HG02763 (cell line): ENCODE measurements at regions not wholly inside any gene's neighbourhood (a gene's known extent, or its start where the extent isn't known, plus 50 kb on each side); places are given as distances from the start of the nearest gene placed in this dataset.
A peak's percentile ranks its signal among the peaks of the same experiment; 100 is the strongest.
"Not testable (repeated sequence)": the region's sequence is repeated elsewhere in the genome, so short reads cannot be mapped to it uniquely, and the experiment has no call there.

Experiments
- ATAC-seq: cut with Tn5 transposase; IDR thresholded peaks from one replicate; pipeline ENCODE4 v1.9.1; 2021; ENCODE audit warnings: mild to moderate bottlenecking, moderate library complexity; ENCODE audit not compliant: unreplicated experiment

DNA sequence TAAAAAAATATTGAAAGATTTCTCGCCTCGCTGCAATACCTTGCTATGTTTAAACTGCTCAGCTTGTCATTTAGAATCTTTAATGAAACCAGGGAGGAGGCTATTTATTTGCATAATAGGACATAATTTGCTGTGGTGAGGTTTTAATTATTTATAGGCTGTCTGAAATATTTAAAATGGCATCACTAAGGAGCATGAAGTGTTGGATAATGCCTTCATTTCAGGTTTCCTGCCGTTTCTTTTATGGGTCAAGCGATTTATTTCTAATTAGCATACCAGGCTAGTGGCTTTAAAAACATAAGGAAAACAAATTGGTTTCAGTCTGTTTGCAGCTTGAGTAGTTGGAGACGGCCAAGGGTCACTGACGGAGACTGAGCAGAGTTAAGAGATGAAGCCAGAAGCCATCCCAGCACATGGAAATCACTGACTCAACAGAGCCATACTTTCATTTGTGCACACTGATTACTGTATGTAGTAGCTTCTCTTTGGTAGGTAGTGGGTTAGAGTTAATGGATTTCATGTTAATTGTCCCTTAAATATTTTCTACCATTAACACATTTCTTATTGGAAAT lies 1962.4 kb upstream of the TENM3 start:
- ATAC-seq: no peak

DNA sequence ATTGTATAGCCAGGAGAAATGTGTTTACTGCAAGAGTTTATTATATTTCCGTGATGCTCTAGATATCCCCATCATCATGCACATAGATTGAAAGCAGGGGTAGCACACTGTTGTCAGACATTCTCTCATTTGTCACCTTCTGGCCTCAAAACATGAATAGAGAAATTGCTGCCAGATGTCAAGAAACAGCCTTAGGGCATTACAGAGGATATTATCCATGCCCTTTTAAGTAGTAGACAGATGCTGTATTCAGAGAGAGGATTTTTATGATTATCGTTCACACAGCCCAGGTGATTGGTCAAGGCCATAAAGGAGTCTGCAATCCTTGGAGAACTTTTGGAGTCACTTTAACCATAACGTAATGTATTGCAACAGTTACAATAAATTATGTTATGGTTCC lies 1961.5 kb upstream of the TENM3 start:
- no peak for ATAC-seq

DNA sequence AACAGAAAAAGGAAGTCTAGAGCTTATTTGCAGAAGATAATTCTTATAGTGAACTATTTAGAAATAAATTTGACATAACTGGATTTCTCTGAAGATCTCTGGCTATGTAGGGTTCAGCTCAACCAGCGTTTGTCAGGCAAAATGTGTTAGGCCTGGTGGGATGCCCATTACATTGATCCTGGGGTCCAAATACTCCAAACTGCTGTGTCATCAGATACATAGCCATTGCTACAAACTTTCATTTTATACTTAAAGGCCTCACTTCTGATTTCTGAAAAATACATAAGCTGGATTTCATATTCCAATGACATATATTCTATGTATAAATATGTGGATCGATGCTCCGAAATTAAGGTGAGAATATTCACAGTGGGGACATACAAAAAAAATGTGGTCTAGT lies 1958.9 kb upstream of the TENM3 start:
- ATAC-seq: no peak

DNA sequence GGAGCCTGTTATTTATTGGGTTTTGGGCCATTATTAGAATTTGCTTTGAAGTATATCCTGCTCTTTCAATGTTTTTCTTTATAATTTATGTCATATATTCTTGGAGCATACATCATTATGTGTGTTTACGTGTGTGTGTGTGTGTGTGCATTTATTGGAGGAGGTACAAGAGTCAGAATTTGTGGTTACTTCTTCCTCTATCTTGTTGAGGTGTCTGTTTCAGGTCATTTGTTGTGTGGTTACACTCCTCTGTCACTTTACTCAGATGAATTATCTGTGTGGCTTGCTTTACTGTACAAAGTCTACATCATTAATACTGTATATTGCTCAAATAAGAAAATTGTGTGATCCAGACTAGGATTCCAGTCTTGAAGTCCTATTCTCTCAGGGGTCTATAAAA lies 1957.4 kb upstream of the TENM3 start:
- ATAC-seq: no peak

DNA sequence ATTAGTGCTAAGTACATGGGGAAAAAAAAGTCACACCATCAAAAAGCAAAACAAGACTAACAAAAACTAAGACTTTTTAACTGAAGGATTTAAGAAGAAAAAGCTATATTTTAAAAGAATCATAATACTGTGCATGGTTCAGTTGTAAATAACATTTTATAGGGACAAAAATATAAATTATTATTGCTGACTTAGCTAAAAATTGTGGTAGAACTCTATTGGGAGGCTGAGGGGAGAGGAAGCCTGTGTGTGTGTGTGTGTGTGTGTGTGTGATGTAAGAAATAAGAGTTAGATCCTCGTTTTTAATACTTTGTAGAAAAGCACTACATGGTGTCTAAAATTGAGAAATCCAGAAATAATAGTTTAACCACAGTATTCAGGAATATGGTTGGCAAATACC lies 1950.9 kb upstream of the TENM3 start:
- ATAC-seq: no peak

DNA sequence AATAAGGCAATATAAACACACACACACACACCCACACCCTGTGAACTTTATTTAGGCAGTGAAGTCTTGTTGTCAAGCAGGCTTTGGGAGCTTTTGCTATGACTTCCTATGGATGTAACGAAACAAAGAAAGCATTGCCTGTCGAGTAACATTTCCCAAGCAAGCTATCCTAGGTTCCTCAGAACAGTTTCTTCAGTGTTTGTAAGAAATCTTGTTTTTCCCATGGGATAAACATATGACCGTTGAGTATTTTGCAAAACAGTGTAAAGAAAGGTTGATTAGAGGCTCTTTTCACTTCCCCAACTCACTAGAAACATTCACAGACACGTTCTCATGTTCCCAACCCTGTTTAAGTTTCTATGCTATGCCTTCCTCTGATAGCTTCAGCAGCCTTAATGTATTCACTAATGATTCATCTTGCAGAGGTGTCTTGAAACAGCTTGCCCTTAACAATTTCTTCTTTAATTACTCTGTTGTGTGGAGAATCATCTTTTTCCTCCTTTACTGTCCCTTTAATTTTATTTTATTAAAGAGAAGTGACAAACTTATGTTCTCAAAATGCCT lies 1947.1 kb upstream of the TENM3 start:
- no peak for ATAC-seq

DNA sequence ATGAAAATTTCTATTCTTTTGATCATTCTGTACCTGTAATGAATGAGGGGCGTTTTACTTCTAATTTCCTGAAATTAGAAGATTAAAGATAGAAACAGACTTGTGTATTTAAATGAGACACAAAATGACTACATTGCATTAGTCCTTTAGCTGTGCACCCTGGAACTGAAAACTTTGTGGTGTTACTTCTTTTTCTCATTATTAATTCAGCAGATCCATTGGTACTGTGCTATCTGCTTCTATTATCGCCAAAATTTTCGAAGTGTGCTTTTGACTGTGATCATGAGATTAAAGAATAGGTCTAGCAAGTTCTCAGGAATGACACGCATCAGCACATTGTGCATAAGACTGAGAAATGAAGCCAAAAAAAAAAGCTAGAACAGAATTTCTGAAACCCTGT lies 1938.9 kb upstream of the TENM3 start:
- ATAC-seq: no peak

DNA sequence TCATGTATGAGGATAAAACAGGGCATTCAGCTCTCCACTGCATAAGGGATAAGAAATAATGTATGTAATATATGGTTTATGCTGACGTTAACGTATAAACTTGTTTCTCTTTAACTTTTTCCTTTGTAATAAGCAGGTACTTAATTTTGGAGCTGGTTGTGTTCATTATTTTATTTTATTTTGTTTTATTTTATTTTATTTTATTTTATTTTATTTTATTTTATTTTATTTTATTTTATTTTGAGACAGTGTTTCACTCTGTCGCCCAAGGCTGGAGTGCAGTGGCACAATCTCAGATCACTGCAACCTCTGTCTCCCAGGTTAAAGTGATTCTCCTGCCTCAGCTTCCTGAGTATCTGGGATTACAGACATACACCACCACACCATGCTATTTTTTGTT lies 1932.6 kb upstream of the TENM3 start:
- no peak for ATAC-seq

DNA sequence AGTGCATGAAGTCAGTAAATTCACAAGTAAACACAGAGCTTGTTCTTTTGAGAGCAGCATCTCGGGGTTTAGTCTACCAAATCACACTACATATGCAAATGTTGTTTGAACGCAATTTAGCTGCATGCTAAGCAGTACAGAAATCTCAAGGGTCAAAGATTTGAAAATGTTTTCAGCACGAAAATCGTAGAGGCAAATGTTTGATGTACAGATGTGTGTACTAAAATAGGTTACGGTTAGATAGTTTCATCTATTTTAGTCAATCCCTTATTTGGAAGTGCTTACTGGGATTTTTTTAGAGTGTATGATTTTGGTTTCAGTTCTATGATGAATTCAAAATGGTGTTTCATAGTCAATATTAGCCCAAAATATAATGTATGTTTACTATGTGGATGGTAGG lies 1928.2 kb upstream of the TENM3 start:
- peak; percentile 42 for ATAC-seq

DNA sequence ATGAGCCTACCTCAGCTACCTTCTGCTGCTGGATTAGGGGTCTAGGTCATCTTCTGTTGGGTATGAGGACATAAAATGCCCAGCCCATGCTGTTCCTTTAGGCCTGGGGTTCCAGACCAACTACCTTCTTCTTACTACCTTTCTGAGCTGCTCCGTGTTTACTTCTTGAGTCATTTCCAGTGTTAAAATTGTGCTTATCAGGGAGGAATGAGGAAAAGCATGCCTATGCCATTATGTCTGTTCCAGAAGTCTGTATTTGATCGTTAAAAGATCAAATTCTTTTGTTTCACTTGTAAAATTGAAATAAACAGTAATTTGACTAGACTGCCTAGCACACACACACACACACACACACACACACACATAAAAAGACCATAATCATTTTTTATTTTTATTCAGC lies 1912.7 kb upstream of the TENM3 start:
- no peak for ATAC-seq

DNA sequence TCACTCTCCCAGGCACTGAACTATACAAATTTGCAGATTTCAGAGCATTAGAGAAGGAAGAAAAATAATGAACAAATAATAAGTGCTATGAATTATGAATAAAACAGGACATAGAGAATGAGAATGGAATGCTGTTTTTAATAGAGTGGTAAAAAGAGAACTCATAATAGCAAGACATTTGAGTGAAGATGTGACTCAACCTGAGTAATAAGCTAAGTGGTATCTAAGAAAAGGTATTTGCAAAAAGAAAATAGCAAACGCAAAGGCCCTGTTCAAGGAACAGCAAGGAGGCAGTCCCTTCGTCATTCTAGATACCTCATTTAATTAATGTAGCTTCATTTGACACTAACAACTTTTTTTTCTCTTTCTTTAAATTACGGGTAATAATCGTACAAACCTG lies 1910.0 kb upstream of the TENM3 start:
- no peak for ATAC-seq

DNA sequence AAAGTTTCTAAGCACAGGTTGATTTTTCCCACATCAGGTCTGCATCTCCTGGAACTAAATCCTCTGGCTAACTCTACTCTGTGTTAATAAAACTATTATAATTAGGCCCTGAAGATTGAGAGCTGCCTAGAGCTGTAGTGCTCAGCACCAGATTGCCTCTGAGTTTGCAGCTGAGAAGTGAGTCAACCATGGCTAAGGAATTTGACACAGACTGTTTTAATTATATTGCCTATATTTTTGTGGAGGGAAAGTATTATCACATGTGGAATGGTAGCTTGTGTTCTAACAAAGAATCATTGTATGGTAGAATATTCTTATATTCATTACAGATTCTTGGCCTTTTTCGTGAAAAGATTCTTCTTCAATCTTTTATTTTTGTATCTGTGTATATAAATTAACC lies 1907.6 kb upstream of the TENM3 start:
- no peak for ATAC-seq

DNA sequence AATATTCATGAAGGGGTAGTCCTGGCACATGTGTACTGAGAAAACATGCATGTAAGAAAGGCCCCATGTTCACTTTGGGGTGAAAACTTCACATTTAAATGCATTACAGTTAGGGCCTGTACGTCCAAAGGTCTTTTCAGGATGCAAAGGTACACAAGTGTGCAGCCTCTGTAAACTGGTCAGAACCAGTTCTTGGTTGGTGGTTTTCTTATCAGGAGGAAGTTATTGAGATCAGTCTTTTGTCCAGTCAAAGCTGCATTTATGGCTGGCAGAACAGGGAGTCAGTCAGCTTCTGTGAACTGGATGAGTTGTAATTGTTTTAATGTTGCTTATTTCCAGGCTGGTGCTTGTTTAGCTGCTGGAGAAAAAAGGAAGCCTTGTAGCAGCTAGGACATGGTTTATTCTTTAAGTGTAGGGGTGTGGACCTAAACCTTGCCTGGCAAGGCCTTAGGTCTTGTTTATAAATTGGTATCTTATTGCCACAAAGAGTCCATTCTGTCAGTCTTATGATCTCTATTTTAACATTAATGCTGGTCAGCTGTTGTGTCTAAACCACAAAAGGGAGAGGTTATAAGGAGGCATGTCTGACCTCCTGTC lies 1906.6 kb upstream of the TENM3 start:
- no peak for ATAC-seq

DNA sequence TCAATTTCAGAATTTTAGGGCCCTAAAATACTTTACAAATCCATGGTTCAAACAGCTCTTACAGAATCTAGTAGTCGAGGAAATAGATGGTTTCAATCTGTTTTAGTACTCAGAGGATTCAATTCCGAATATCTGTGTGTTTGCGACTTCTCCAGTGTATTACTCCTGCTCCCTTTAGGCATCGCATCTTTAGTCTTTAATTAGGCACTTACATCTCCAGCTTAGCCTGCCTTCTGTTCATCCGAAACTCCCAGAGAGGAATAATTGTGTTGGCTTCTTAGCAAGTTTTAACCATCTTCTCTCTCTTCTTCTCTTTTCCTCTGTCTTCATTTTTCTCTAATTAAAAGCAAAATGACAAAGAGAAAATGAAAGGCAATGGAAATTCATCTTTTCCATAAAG lies 1901.3 kb upstream of the TENM3 start:
- ATAC-seq: no peak

DNA sequence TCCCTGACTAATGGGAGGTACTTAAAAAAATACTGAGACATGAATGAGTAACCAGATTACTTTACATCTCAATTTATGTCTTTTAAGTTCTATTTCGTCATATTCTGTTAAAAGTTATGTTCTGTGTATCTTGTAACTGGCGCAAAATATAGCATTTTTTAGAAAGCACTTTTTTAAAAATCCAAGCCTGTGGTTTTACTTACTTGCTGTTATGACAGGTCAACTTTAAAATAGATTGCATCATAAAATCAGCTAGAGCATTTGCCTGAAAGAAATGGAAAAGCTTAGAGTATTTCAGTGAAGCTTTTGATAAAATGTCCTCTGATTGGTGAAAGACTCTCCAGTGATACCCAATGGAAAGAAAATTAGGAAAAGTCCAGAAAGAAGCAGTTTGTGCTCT lies 1892.3 kb upstream of the TENM3 start:
- no peak for ATAC-seq

DNA sequence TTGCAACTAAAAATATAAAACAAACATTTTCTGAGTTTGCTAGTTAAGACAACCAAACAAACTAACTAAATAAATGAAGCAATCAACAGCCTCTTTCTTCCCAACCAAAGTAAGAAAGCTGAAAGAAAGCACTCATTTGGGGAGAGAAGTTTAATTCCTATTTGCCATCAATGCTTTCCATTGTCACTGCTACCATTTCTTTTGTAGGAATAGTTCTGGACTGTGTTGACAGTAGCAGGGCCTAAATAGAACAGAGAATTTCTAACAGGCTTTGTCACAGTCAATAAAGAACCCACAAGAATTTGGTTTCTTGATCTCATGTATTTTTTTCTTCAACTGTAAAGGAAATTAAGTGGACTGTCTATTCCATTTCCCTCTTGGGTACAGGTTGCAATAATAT lies 1886.4 kb upstream of the TENM3 start:
- ATAC-seq: no peak

DNA sequence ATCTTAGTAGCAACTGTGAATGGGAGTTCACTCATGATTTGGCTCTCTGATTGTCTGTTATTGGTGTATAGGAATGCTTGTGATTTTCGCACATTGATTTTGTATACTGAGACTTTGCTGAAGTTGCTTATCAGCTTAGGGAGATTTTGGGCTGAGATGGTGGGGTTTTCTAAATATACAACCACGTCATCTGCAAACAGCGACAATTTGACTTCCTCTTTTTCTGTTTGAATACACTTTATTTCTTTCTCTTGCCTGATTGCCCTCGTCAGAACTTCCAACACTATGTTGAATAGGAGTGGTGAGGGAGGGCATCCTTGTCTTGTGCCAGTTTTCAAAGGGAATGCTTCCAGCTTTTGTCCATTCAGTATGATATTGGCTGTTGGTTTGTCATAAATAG lies 1883.1 kb upstream of the TENM3 start:
- not testable (repeated sequence) for ATAC-seq

DNA sequence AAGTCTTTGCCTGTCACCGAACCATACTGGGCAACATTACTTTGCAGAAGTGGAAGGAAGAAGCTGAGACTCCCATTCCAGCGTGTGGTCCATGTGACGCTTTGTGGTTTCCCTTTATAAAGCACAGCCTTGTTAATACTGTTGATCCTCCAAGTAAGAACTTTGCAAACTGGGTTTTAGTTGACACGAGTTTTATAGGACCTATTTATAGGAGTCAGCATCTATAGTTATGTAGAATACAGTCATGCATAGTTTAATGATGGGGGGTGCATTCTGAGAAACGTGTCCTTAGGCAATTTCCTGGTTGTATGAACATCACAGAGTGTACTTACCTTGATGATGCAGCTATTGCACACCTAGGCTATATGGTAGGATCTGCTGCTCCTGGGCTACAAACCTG lies 1879.4 kb upstream of the TENM3 start:
- ATAC-seq: no peak

DNA sequence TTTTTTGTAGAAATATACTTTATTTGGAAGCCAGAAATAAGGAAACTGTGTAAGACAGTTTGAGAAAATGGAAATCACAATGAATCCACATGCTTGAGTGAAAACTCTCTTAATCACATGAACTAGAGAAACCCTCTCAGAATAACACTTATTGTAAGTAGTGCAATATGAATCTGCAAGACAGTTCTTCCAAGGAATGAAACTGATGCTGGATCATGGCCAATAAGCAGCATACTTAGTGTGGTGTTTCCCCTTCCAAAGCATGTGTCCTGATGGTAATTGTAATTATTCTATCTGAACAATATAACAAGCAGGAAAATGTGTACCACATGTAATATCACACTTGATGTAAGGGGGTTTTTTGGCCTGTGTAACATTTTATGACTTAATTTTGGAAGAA lies 1870.5 kb upstream of the TENM3 start:
- ATAC-seq: no peak

DNA sequence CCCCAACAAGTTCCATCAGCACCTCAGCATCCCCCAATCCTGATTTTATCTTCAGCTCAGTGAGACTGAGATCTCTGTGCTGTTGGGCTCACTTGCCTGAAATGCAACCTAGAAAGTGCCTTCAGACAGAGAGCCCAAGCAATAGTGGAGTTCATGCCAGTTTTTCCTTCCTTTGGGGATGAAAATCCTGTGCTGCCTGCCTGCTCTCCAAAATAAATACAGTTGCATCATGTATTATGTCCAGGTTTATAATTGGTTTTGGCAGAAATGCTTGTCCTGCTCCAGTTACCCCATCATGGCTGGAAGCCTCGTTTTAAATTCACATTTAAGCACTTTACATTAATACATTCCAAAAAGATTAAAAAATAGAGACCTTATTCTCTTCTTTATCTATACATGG lies 1865.5 kb upstream of the TENM3 start:
- no peak for ATAC-seq

DNA sequence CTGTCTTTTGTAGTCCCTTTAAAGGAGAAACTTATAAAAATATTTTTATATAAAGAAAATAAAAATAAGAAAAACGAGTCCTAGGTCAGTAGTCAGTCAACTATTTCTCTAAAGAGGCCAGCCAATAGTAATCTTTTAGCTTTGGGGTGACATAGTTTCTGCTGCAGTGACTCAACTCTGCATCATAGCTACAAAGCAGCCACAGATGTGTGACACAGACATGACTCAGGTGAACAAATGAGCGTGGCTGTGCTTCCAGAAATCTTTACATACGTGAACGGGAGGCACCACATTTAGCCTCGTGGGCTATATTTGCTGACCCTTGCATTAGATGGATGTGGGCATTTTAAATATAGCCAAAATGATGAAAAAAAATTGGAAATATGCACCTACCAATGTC lies 1862.5 kb upstream of the TENM3 start:
- ATAC-seq: no peak

DNA sequence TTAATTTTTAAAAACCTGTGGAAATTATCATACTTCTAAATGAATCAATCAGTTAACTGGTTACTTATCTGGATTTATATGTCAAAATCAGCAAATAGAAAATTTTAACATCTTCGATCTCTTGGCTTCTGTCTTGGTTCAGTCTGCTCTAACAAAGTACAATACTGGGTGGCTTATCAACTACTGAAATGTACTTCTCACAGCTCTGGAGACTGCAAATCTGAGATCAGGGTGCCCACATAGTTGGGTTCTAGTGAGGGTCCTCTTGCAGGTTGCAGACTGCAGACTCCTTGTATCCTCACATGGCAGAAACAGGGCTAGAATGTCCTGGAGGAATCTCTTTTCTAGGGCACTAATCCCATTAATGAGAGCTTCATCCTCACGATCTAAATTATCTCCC lies 1851.6 kb upstream of the TENM3 start:
- ATAC-seq: no peak

DNA sequence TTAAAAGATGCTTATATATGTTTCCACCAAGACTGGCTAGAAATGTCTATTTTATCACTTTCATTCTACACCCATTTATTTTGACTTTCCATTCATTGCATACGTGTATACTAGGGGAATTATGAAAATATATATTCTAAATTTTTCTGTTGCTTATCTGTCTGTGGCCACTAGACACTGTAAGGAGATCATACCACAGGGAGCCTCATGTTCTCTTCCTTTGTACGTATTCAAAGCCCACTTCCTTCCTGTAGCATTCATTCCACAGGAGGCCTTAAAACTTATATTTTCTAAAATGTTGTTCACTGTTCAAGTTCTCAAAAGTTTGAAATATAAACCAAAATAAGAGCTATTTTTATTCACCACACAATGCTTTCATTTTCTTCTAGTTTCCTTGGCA lies 1848.9 kb upstream of the TENM3 start:
- no peak for ATAC-seq
